Liver (tissue), 8 donors: ENCODE measurements at regions not wholly inside any gene's neighbourhood (a gene's known extent, or its start where the extent isn't known, plus 50 kb on each side); places are given as distances from the start of the nearest gene placed in this dataset.

ENCODE experiments used
- DNase-seq: peaks from one replicate; pipeline ENCODE4 v3.0.0-alpha.2; 2017; ENCODE audit warnings: low spot score
- H3K27ac ChIP-seq, 2 donors: one replicate each; pipeline ENCODE4 v1.7.0; 2013; ENCODE audit warnings: inconsistent platforms in 2 of 2, low read length in 2 of 2, control low read depth in 1 of 2, low read depth in 1 of 2, mild to moderate bottlenecking in 1 of 2
- H3K27me3 ChIP-seq, 4 donors: one replicate each; pipeline versions ENCODE4 v1.6.1 to v1.7.0; 2013; ENCODE audit warnings: low read length in 3 of 4, inconsistent platforms in 1 of 4, mild to moderate bottlenecking in 1 of 4, moderate library complexity in 1 of 4; ENCODE audit not compliant: control insufficient read depth in 4 of 4, insufficient read depth in 4 of 4
- H3K36me3 ChIP-seq, 4 donors: one replicate each; pipeline versions ENCODE4 v1.6.1 to v1.7.0; 2013; ENCODE audit warnings: low read length in 3 of 4, mild to moderate bottlenecking in 3 of 4, low read depth in 1 of 4, moderate library complexity in 1 of 4; ENCODE audit not compliant: control insufficient read depth in 4 of 4, insufficient read depth in 3 of 4
- H3K4me1 ChIP-seq, 4 donors: one replicate each; pipeline versions ENCODE4 v1.6.1 to v1.7.0; 2013; ENCODE audit warnings: low read length in 3 of 4, mild to moderate bottlenecking in 3 of 4, moderate library complexity in 1 of 4; ENCODE audit not compliant: control insufficient read depth in 4 of 4, insufficient read depth in 4 of 4
- H3K4me3 ChIP-seq, 3 donors: one replicate each; pipeline versions ENCODE4 v1.6.1 to v1.7.0; 2013; ENCODE audit warnings: low read length in 3 of 3, control low read depth in 1 of 3, low read depth in 1 of 3, mild to moderate bottlenecking in 1 of 3
- H3K9ac ChIP-seq, 2 donors: one replicate each; pipeline ENCODE4 v1.7.0; 2013; ENCODE audit warnings: low read length in 2 of 2, mild to moderate bottlenecking in 2 of 2, moderate library complexity in 2 of 2, control low read depth in 1 of 2, low read depth in 1 of 2
- H3K9me3 ChIP-seq, 4 donors: one replicate each; pipeline versions ENCODE4 v1.6.1 to v1.7.0; 2013; ENCODE audit warnings: low read length in 3 of 4; ENCODE audit not compliant: control insufficient read depth in 4 of 4
- ATF3 ChIP-seq: IDR thresholded peaks from 2 replicates; pipeline ENCODE4 v1.6.1; 2016; ENCODE audit warnings: antibody characterized with exemption
- CTCF ChIP-seq: fragments of 150-350 bp; IDR thresholded peaks from 2 replicates; pipeline ENCODE4 v1.5.1; 2017; ENCODE audit warnings: improper control_type of control experiment, low read depth, low read length; ENCODE audit not compliant: missing input control
- EGR1 ChIP-seq, 2 donors: IDR thresholded peaks; 2 replicates each; pipeline ENCODE4 v1.6.1; 2016 to 2018; ENCODE audit warnings: antibody characterized with exemption in 2 of 2, low read depth in 2 of 2
- FOXA2 ChIP-seq: IDR thresholded peaks from 2 replicates; pipeline ENCODE4 v1.6.1; 2016; ENCODE audit warnings: antibody characterized with exemption
- HNF4A ChIP-seq, 2 donors: conservative IDR thresholded peaks; 2 replicates each; pipeline ENCODE4 v1.6.1; 2016; ENCODE audit warnings: antibody characterized with exemption in 2 of 2, mild to moderate bottlenecking in 2 of 2
- JUND ChIP-seq, 2 donors: IDR thresholded peaks; 2 replicates each; pipeline ENCODE4 v1.6.1; 2016; ENCODE audit warnings: antibody characterized with exemption in 2 of 2
- MAX ChIP-seq: IDR thresholded peaks from 2 replicates; pipeline ENCODE4 v1.6.1; 2016; ENCODE audit warnings: antibody characterized with exemption
- NR2F2 ChIP-seq: IDR thresholded peaks from 2 replicates; pipeline ENCODE4 v1.6.1; 2016; ENCODE audit warnings: antibody characterized with exemption
- REST ChIP-seq: IDR thresholded peaks from 2 replicates; pipeline ENCODE4 v1.6.1; 2016; ENCODE audit warnings: antibody characterized with exemption, mild to moderate bottlenecking
- RXRA ChIP-seq, 2 donors: IDR thresholded peaks; 2 replicates each; pipeline ENCODE4 v1.6.1; 2017 to 2018; ENCODE audit warnings: antibody characterized with exemption in 2 of 2, mild to moderate bottlenecking in 1 of 2
- SP1 ChIP-seq: IDR thresholded peaks from 2 replicates; pipeline ENCODE4 v1.6.1; 2018; ENCODE audit warnings: antibody characterized with exemption, mild to moderate bottlenecking
- TAF1 ChIP-seq: conservative IDR thresholded peaks from 2 replicates; pipeline ENCODE4 v1.6.1; 2016; ENCODE audit warnings: antibody characterized with exemption, mild to moderate bottlenecking
- YY1 ChIP-seq: IDR thresholded peaks from 2 replicates; pipeline ENCODE4 v1.6.1; 2016; ENCODE audit warnings: antibody characterized with exemption, mild to moderate bottlenecking
- WGBS: extraction: QIAGEN DNeasy Blood & Tissue Kit; methylation state at CpG from one replicate; pipeline ENCODE4 v1.1.7; 2013; 5-methylcytosine and 5-hydroxymethylcytosine counted together
- donor health status: healthy.
- donor health status: healthy.
- donor health status: healthy.
- donor health status: healthy.
- donor health status: healthy.

GRCh38 chr22:48099251-48099650 lies 1336.8 kb downstream of the TBC1D22A start:
- Histone ChIP-seq H3K4me1 (no peaks in the 10 kb centered on the region), H3K4me3 (no peak overlapping the region)
- WGBS, result 74% methylated on average over 8 of the region's 8 CpGs

GRCh38 chr22:48098921-48099245 lies 1336.4 kb downstream of the TBC1D22A start:
- WGBS, result 65% methylated on average over 10 of the region's 10 CpGs
- H3K4me3 ChIP-seq, result no peak overlapping the region
- no peak for DNase-seq
- peaks cover 0 to 2% (median under 1%) of the 10 kb centered on the region in 4 donors for H3K9me3 ChIP-seq
- H3K27ac ChIP-seq, result no peak overlapping the region
- no peaks in the 10 kb centered on the region for H3K4me1 ChIP-seq
- H3K9ac ChIP-seq, result no peak overlapping the region
- H3K27me3 ChIP-seq, result peaks cover 0 to 6% (median 1%) of the 10 kb centered on the region in 4 donors
- H3K36me3 ChIP-seq, result no peaks in the 10 kb centered on the region
- TF ChIP-seq ATF3, result no peak
- no peak for TF ChIP-seq NR2F2
- no peak for TF ChIP-seq YY1
- no peak for TF ChIP-seq REST
- no peak for TF ChIP-seq SP1
- TF ChIP-seq FOXA2, result no peak
- TF ChIP-seq RXRA (IDR thresholded peaks at IDR 0.05), result no peak
- TF ChIP-seq JUND (IDR thresholded peaks at IDR 0.05), result no peak
- no peak for TF ChIP-seq EGR1 (IDR thresholded peaks at IDR 0.05; ENCODE audit: low read depth in 2 of 2)

More at GRCh38 chr22:48099251-48099650, 1336.8 kb downstream of the TBC1D22A start:
- no peak overlapping the region for H3K27ac ChIP-seq
- TF ChIP-seq FOXA2 (no peak), REST (no peak), NR2F2 (no peak), CTCF (no peak), SP1 (no peak), MAX (no peak), TAF1 (no peak), HNF4A (conservative IDR thresholded peaks at IDR 0.05) (no peak), YY1 (no peak), ATF3 (no peak)
- no peaks in the 10 kb centered on the region for H3K36me3 ChIP-seq
- no peak overlapping the region for H3K9ac ChIP-seq
- DNase-seq, result no peak
- peaks cover 0 to 3% (median 0%) of the 10 kb centered on the region in 4 donors for H3K27me3 ChIP-seq
- H3K9me3 ChIP-seq, result peaks cover 0 to 3% (median under 1%) of the 10 kb centered on the region in 4 donors
